ENCODE measurements at regions not wholly inside any gene's neighbourhood (a gene's known extent, or its start where the extent isn't known, plus 50 kb on each side); places are given as distances from the start of the nearest gene placed in this dataset.

GRCh38 chr1:63004868-63005267, 220.9 kb downstream of the ATG4C start:
- no peak overlapping the region for H3K27ac ChIP-seq (ENCODE audit: low read depth in 1 of 2, low read length in 2 of 2)
- no peak for TF ChIP-seq CTCF (IDR thresholded peaks at IDR 0.05)
- H3K9me3 ChIP-seq (replicated peaks in 1 of 2; ENCODE audit: control insufficient read depth in 1 of 2, insufficient read depth in 1 of 2, low read length in 2 of 2), result no peaks in the 10 kb centered on the region
- no CpG with 5 or more reads among the region's 1 CpG for WGBS (ENCODE audit: insufficient coverage)
- no peaks in the 10 kb centered on the region for H3K4me1 Mint-ChIP-seq
- H3K36me3 ChIP-seq (replicated peaks in 1 of 2; ENCODE audit: control insufficient read depth in 1 of 2, insufficient read depth in 2 of 2, low read length in 2 of 2), result no peaks in the 10 kb centered on the region
- no peak overlapping the region for H3K4me2 ChIP-seq (replicated peaks; ENCODE audit: extremely low read depth, low read length, poor library complexity, severe bottlenecking)
- H3K27me3 Mint-ChIP-seq (ENCODE audit: low read depth in 3 of 3), result peaks cover 4 to 8% (median 7%) of the 10 kb centered on the region in 3 donors
- no peak overlapping the region for H3K9ac ChIP-seq (ENCODE audit: insufficient read depth, low read length, poor library complexity, severe bottlenecking)
- no peaks in the 10 kb centered on the region for H4K20me1 ChIP-seq (ENCODE audit: insufficient read depth, low read length)
- no peak for DNase-seq
- H2AFZ ChIP-seq (ENCODE audit: insufficient read depth, low read depth, low read length, poor library complexity, severe bottlenecking), result no peak overlapping the region
- H3K79me2 ChIP-seq (ENCODE audit: insufficient read depth, low read length), result no peaks in the 10 kb centered on the region
- H3K27me3 ChIP-seq (ENCODE audit: control insufficient read depth in 2 of 2, insufficient read depth in 2 of 2, low read length in 2 of 2), result no peaks in the 10 kb centered on the region
- H3K9me3 Mint-ChIP-seq, result peaks cover 0 to 2% (median 0%) of the 10 kb centered on the region in 7 donors
- H3K4me1 ChIP-seq (ENCODE audit: control insufficient read depth in 1 of 2, insufficient read depth in 2 of 2, low read length in 2 of 2), result no peaks in the 10 kb centered on the region
- H3K27ac Mint-ChIP-seq, result no peak overlapping the region
- H3K4me3 Mint-ChIP-seq, result no peak overlapping the region
- H3K36me3 Mint-ChIP-seq, result no peaks in the 10 kb centered on the region
- no peak overlapping the region for H3K4me3 ChIP-seq (replicated peaks in 1 of 3; ENCODE audit: low read depth in 2 of 3, low read length in 3 of 3)
- intact Hi-C loops (cut with micrococcal nuclease), result no loop called here

- no peaks in the 10 kb centered on the region for H3K27me3 ChIP-seq (ENCODE audit: control insufficient read depth in 2 of 2, insufficient read depth in 2 of 2, low read length in 2 of 2)
- intact Hi-C loops (cut with micrococcal nuclease), result no loop called here
- H3K36me3 ChIP-seq (replicated peaks in 1 of 2; ENCODE audit: control insufficient read depth in 1 of 2, insufficient read depth in 2 of 2, low read length in 2 of 2), result no peaks in the 10 kb centered on the region
- H3K9ac ChIP-seq (ENCODE audit: insufficient read depth, low read length, poor library complexity, severe bottlenecking), result no peak overlapping the region
- Mint-ChIP-seq H3K4me1 (no peaks in the 10 kb centered on the region), H3K27ac (no peak overlapping the region), H3K36me3 (no peaks in the 10 kb centered on the region), H3K4me3 (no peak overlapping the region), H3K9me3 (peaks cover 0 to 2% (median 0%) of the 10 kb centered on the region in 7 donors), H3K27me3 (ENCODE audit: low read depth in 3 of 3) (peaks cover 4 to 7% (median 5%) of the 10 kb centered on the region in 3 donors)
- WGBS (ENCODE audit: insufficient coverage), result no CpG with 5 or more reads among the region's 3 CpGs
- no peak for DNase-seq
- H4K20me1 ChIP-seq (ENCODE audit: insufficient read depth, low read length), result no peaks in the 10 kb centered on the region
- H3K79me2 ChIP-seq (ENCODE audit: insufficient read depth, low read length), result no peaks in the 10 kb centered on the region
- no peak overlapping the region for H3K4me2 ChIP-seq (replicated peaks; ENCODE audit: extremely low read depth, low read length, poor library complexity, severe bottlenecking)
- TF ChIP-seq CTCF (IDR thresholded peaks at IDR 0.05), result no peak
- no peak overlapping the region for H3K4me3 ChIP-seq (replicated peaks in 1 of 3; ENCODE audit: low read depth in 2 of 3, low read length in 3 of 3)
- no peak overlapping the region for H2AFZ ChIP-seq (ENCODE audit: insufficient read depth, low read depth, low read length, poor library complexity, severe bottlenecking)
- no peak overlapping the region for H3K27ac ChIP-seq (ENCODE audit: low read depth in 1 of 2, low read length in 2 of 2)
- no peaks in the 10 kb centered on the region for H3K4me1 ChIP-seq (ENCODE audit: control insufficient read depth in 1 of 2, insufficient read depth in 2 of 2, low read length in 2 of 2)
- H3K9me3 ChIP-seq (replicated peaks in 1 of 2; ENCODE audit: control insufficient read depth in 1 of 2, insufficient read depth in 1 of 2, low read length in 2 of 2), result no peaks in the 10 kb centered on the region
Observed at GRCh38 chr1:63005812-63006211, 221.9 kb downstream of the ATG4C start.

Measured in CD14-positive monocyte (primary cell).